WTC11 (cell line): ENCODE measurements at regions not wholly inside any gene's neighbourhood (a gene's known extent, or its start where the extent isn't known, plus 50 kb on each side); places are given as distances from the start of the nearest gene placed in this dataset.

ENCODE experiments used
- ATAC-seq: fragments of 200-7000 bp; cut with Tn5 transposase; 2 replicates; pipeline ENCODE4 v1.10.0; 2021; ENCODE audit warnings: mild to moderate bottlenecking, moderate library complexity
- CTCF ChIA-PET: fragments of 300-600 bp; sonication (Branson Sonifier 250); formaldehyde crosslinking; loops from one replicate; lab custom pipeline; 2021; ENCODE audit warnings: antibody characterized with exemption; lab: Charles Lee
- POLR2A ChIA-PET: fragments of 350-600 bp; sonication (Branson Sonifier 250); formaldehyde crosslinking; loops from one replicate; lab custom pipeline; 2021; ENCODE audit warnings: antibody characterized with exemption; lab: Charles Lee
- DNase-seq: peaks from one replicate; pipeline ENCODE4 v3.0.0; 2021; ENCODE audit warnings: low spot score
- H3K27ac Mint-ChIP-seq: 2 replicates; pipeline ENCODE4 v1.8.0; 2021; ENCODE audit warnings: mixed read lengths
- H3K27me3 Mint-ChIP-seq: 2 replicates; pipeline ENCODE4 v1.8.0; 2021; ENCODE audit warnings: low read depth, mild to moderate bottlenecking, moderate library complexity, mixed read lengths
- H3K36me3 Mint-ChIP-seq: 2 replicates; pipeline ENCODE4 v1.8.0; 2021; ENCODE audit warnings: mixed read lengths
- H3K4me1 Mint-ChIP-seq: 2 replicates; pipeline ENCODE4 v1.8.0; 2022; ENCODE audit warnings: mixed read lengths
- H3K4me3 Mint-ChIP-seq: 2 replicates; pipeline ENCODE4 v1.8.0; 2021; ENCODE audit warnings: mild to moderate bottlenecking, moderate library complexity, mixed read lengths
- H3K9me3 Mint-ChIP-seq: 2 replicates; pipeline ENCODE4 v1.8.0; 2021; ENCODE audit warnings: mixed read lengths
- AFF4 ChIP-seq: sonication (generic); formaldehyde crosslinking; IDR thresholded peaks from 2 replicates; pipeline ENCODE4 v1.8.1; 2023; ENCODE audit warnings: mild to moderate bottlenecking, missing genetic modification reagents, borderline replicate concordance
- ATF1 ChIP-seq: sonication (generic); formaldehyde crosslinking; IDR thresholded peaks from 2 replicates; pipeline ENCODE4 v1.8.1; 2023; ENCODE audit warnings: mild to moderate bottlenecking, moderate library complexity, missing genetic modification reagents
- ATF3 ChIP-seq: sonication (generic); formaldehyde crosslinking; conservative IDR thresholded peaks from 2 replicates; pipeline ENCODE4 v1.8.1; 2022; ENCODE audit warnings: mild to moderate bottlenecking, missing genetic modification reagents
- CREB1 ChIP-seq: sonication (generic); formaldehyde crosslinking; IDR thresholded peaks from 2 replicates; pipeline ENCODE4 v1.8.0; 2023; ENCODE audit warnings: mild to moderate bottlenecking, missing genetic modification reagents
- E2F5 ChIP-seq: sonication (generic); formaldehyde crosslinking; IDR thresholded peaks from 2 replicates; pipeline ENCODE4 v1.8.1; 2022; ENCODE audit warnings: mild to moderate bottlenecking, moderate library complexity, missing genetic modification reagents
- EMX1 ChIP-seq: fragments of 250-450 bp; sonication (Bioruptor Pico); IDR thresholded peaks from 2 replicates; pipeline ENCODE4 v1.8.0; 2021; ENCODE audit warnings: mild to moderate bottlenecking
- ETV6 ChIP-seq: sonication (generic); formaldehyde crosslinking; IDR thresholded peaks from 2 replicates; pipeline ENCODE4 v1.8.1; 2022; ENCODE audit warnings: mild to moderate bottlenecking, missing genetic modification reagents
- GABPB1 ChIP-seq: sonication (generic); formaldehyde crosslinking; IDR thresholded peaks from 2 replicates; pipeline ENCODE4 v1.8.1; 2023; ENCODE audit warnings: mild to moderate bottlenecking, missing genetic modification reagents
- GTF2I ChIP-seq: fragments of 250-450 bp; sonication (Bioruptor Pico); conservative IDR thresholded peaks from 2 replicates; pipeline ENCODE4 v1.4.0; 2021; ENCODE audit warnings: mild to moderate bottlenecking
- IRF2 ChIP-seq: sonication (generic); formaldehyde crosslinking; IDR thresholded peaks from 2 replicates; pipeline ENCODE4 v1.8.0; 2022; ENCODE audit warnings: low read depth, missing genetic modification reagents, borderline replicate concordance
- JAZF1 ChIP-seq: fragments of 250-450 bp; sonication (Bioruptor Pico); IDR thresholded peaks from 2 replicates; pipeline ENCODE4 v1.9.0; 2021; ENCODE audit warnings: moderate library complexity, mild to moderate bottlenecking, inconsistent platforms
- MXD4 ChIP-seq: fragments of 250-450 bp; sonication (Bioruptor Pico); IDR thresholded peaks from 2 replicates; pipeline ENCODE4 v1.8.0; 2021; ENCODE audit warnings: mild to moderate bottlenecking, moderate library complexity, borderline replicate concordance
- NFATC4 ChIP-seq: fragments of 250-450 bp; sonication (Bioruptor Pico); IDR thresholded peaks from 2 replicates; pipeline ENCODE4 v1.9.0; 2021; ENCODE audit warnings: mild to moderate bottlenecking
- NR1H2 ChIP-seq: sonication (generic); formaldehyde crosslinking; IDR thresholded peaks from 2 replicates; pipeline ENCODE4 v1.9.0; 2021; ENCODE audit warnings: mild to moderate bottlenecking, moderate library complexity, missing genetic modification reagents
- NR2C2 ChIP-seq: sonication (generic); formaldehyde crosslinking; IDR thresholded peaks from 2 replicates; pipeline ENCODE4 v1.8.0; 2022; ENCODE audit warnings: mild to moderate bottlenecking, missing genetic modification reagents
- OVOL2 ChIP-seq: fragments of 250-450 bp; sonication (Bioruptor Pico); IDR thresholded peaks from 2 replicates; pipeline ENCODE4 v1.9.0; 2021; ENCODE audit warnings: mild to moderate bottlenecking, borderline replicate concordance
- PREB ChIP-seq: sonication (generic); formaldehyde crosslinking; IDR thresholded peaks from 2 replicates; pipeline ENCODE4 v1.8.1; 2022; ENCODE audit warnings: mild to moderate bottlenecking, missing genetic modification reagents, moderate library complexity, borderline replicate concordance
- PRRX2 ChIP-seq: fragments of 250-450 bp; sonication (Bioruptor Pico); IDR thresholded peaks from 2 replicates; pipeline ENCODE4 v1.8.0; 2021; ENCODE audit warnings: mild to moderate bottlenecking
- SMAD3 ChIP-seq: sonication (generic); formaldehyde crosslinking; IDR thresholded peaks from 2 replicates; pipeline ENCODE4 v1.8.0; 2022; ENCODE audit warnings: missing genetic modification reagents, mild to moderate bottlenecking, borderline replicate concordance
- SOX15 ChIP-seq: fragments of 250-450 bp; sonication (Bioruptor Pico); IDR thresholded peaks from 2 replicates; pipeline ENCODE4 v1.9.0; 2021; ENCODE audit warnings: mild to moderate bottlenecking
- USF1 ChIP-seq: sonication (generic); formaldehyde crosslinking; IDR thresholded peaks from 2 replicates; pipeline ENCODE4 v1.8.0; 2022; ENCODE audit warnings: mild to moderate bottlenecking, missing genetic modification reagents
- ZBTB43 ChIP-seq: sonication (generic); formaldehyde crosslinking; IDR thresholded peaks from 2 replicates; pipeline ENCODE4 v1.8.1; 2023; ENCODE audit warnings: mild to moderate bottlenecking, missing genetic modification reagents
- ZMAT4 ChIP-seq: fragments of 250-450 bp; sonication (Bioruptor Pico); IDR thresholded peaks from 2 replicates; pipeline ENCODE4 v1.9.0; 2021; ENCODE audit warnings: mild to moderate bottlenecking
- ZNF138 ChIP-seq: sonication (generic); formaldehyde crosslinking; conservative IDR thresholded peaks from 2 replicates; pipeline ENCODE4 v1.8.1; 2022; ENCODE audit warnings: mild to moderate bottlenecking, moderate library complexity, missing genetic modification reagents
- ZNF263 ChIP-seq: sonication (generic); formaldehyde crosslinking; IDR thresholded peaks from 2 replicates; pipeline ENCODE4 v1.8.1; 2022; ENCODE audit warnings: low read depth, mild to moderate bottlenecking, moderate library complexity, missing genetic modification reagents
- ZNF317 ChIP-seq: sonication (generic); formaldehyde crosslinking; IDR thresholded peaks from 2 replicates; pipeline ENCODE4 v1.8.1; 2023; ENCODE audit warnings: low read depth, mild to moderate bottlenecking, moderate library complexity, missing genetic modification reagents, borderline replicate concordance
- ZNF416 ChIP-seq: fragments of 250-450 bp; sonication (Bioruptor Pico); IDR thresholded peaks from 2 replicates; pipeline ENCODE4 v1.9.0; 2021; ENCODE audit warnings: mild to moderate bottlenecking, inconsistent platforms
- ZNF423 ChIP-seq: fragments of 250-450 bp; sonication (Bioruptor Pico); IDR thresholded peaks from 2 replicates; pipeline ENCODE4 v2.1.2; 2022; ENCODE audit warnings: mild to moderate bottlenecking, moderate library complexity
- ZSCAN18 ChIP-seq: fragments of 250-450 bp; sonication (Bioruptor Pico); IDR thresholded peaks from 2 replicates; pipeline ENCODE4 v2.1.2; 2022; ENCODE audit warnings: mild to moderate bottlenecking, moderate library complexity

- TF ChIP-seq ZBTB43 (CRISPR knock-in tag) (no peak), GTF2I (CRISPR knock-in tag) (no peak), EMX1 (CRISPR knock-in tag) (no peak), ZNF138 (CRISPR knock-in tag) (no peak), ETV6 (CRISPR knock-in tag) (no peak), ATF1 (CRISPR knock-in tag) (no peak), NR2C2 (CRISPR knock-in tag) (no peak), CREB1 (CRISPR knock-in tag) (no peak), SMAD3 (CRISPR knock-in tag) (no peak), ZNF317 (no peak), JAZF1 (no peak), AFF4 (CRISPR knock-in tag) (no peak), E2F5 (no peak), NFATC4 (CRISPR knock-in tag) (no peak), ZNF263 (CRISPR knock-in tag) (no peak), ATF3 (CRISPR knock-in tag) (no peak), PRRX2 (no peak)
- TF ChIP-seq, all 79 proteins: peak for 0
- no peaks in the 10 kb centered on the region for H3K4me1 Mint-ChIP-seq
- no peak overlapping the region for H3K27ac Mint-ChIP-seq
- H3K9me3 Mint-ChIP-seq: peaks cover 5% of the 10 kb centered on the region
- ChIA-PET CTCF (no interaction called here), POLR2A (no interaction called here)
- H3K27me3 Mint-ChIP-seq: no peaks in the 10 kb centered on the region
- no peak for DNase-seq
- no peak overlapping the region for H3K4me3 Mint-ChIP-seq
- no peak for ATAC-seq
- peaks cover 3% of the 10 kb centered on the region; the same call in 1 of the 2 replicates for H3K36me3 Mint-ChIP-seq
These were observed 310.7 kb upstream of the DCN start for GRCh38 chr12:91493308-91493707.

GRCh38 chr12:91492648-91493047 is 310.0 kb upstream of the DCN start:
- peaks cover 4% of the 10 kb centered on the region for H3K9me3 Mint-ChIP-seq
- ChIA-PET POLR2A (no interaction called here), CTCF (no interaction called here)
- no peak for ATAC-seq
- H3K27ac Mint-ChIP-seq: no peak overlapping the region
- no peak for DNase-seq
- H3K36me3 Mint-ChIP-seq: peaks cover 2% of the 10 kb centered on the region; the same call in 1 of the 2 replicates
- H3K4me1 Mint-ChIP-seq: no peaks in the 10 kb centered on the region
- H3K4me3 Mint-ChIP-seq: no peak overlapping the region
- H3K27me3 Mint-ChIP-seq: no peaks in the 10 kb centered on the region
- no peak for TF ChIP-seq ZNF263 (CRISPR knock-in tag)
- no peak for TF ChIP-seq OVOL2 (CRISPR knock-in tag)
- no peak for TF ChIP-seq IRF2
- no peak for TF ChIP-seq JAZF1
- TF ChIP-seq NR1H2 (CRISPR knock-in tag): no peak
- TF ChIP-seq ZNF416: no peak
- no peak for TF ChIP-seq SOX15
- no peak for TF ChIP-seq ZMAT4
- no peak for TF ChIP-seq ZSCAN18 (CRISPR knock-in tag)
- TF ChIP-seq USF1 (CRISPR knock-in tag): no peak
- TF ChIP-seq MXD4 (CRISPR knock-in tag): no peak
- TF ChIP-seq PREB (CRISPR knock-in tag): no peak
- no peak for TF ChIP-seq ZNF423
- no peak for TF ChIP-seq GABPB1 (CRISPR knock-in tag)
